SH-SY5Y (cell line): ENCODE measurements at regions not wholly inside any gene's neighbourhood (a gene's known extent, or its start where the extent isn't known, plus 50 kb on each side); places are given as distances from the start of the nearest gene placed in this dataset.

Experiments
- GATA2 ChIP-seq: IDR thresholded peaks from 2 replicates; pipeline ENCODE4 v1.6.1; 2011; ENCODE audit warnings: mild to moderate bottlenecking, low read depth, low read length
- GATA3 ChIP-seq: IDR thresholded peaks from 2 replicates; pipeline ENCODE4 v1.6.1; 2011; ENCODE audit warnings: low read depth, mild to moderate bottlenecking, low read length, moderate library complexity

GRCh38 chr11:80668039-80668438 is 1227.2 kb upstream of the TENM4 start:
- no peak for TF ChIP-seq GATA3
- no peak for TF ChIP-seq GATA2
